ENCODE measurements at regions not wholly inside any gene's neighbourhood (a gene's known extent, or its start where the extent isn't known, plus 50 kb on each side); places are given as distances from the start of the nearest gene placed in this dataset.

DNA sequence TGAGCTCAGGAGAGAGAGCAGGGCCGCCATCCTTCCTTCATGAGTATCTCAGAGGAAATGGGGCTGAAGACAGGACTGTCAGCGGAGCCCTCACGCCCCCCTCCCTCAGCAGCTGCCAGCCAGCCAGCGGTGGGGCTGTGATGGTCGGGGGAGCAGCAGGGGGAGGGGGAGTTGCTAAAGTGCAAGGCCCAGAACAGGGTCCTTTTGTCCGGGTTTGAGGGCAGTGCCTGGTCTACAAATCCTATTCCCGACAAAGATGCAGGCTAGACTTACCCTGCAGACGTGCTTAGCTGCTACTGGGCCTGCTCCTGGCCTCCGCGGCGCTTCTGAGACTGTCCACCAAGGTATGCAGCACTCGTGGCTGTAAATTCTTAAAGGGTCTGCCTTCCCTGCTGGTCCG lies 593.4 kb upstream of the CDH4 start:
- TF ChIP-seq TAF1 (IDR thresholded peaks at IDR 0.05; ENCODE audit: low read depth, low read length) (no peak), POLR2A (IDR thresholded peaks at IDR 0.05; ENCODE audit: low read depth, low read length) (no peak), POLR2AphosphoS5 (IDR thresholded peaks at IDR 0.05; ENCODE audit: low read depth, low read length) (no peak), SPI1 (IDR thresholded peaks at IDR 0.05; ENCODE audit: low read depth, low read length) (no peak), PAX5 (IDR thresholded peaks at IDR 0.05; ENCODE audit: insufficient read depth, low read length, severe bottlenecking) (no peak)

All from GM12891 (cell line).